Activated naive CD8-positive, alpha-beta T cell treated with anti-CD3 and anti-CD28 coated beads, Interleukin-2, amount 50 U/mL, for 24 hours (primary cell): ENCODE measurements at regions not wholly inside any gene's neighbourhood (a gene's known extent, or its start where the extent isn't known, plus 50 kb on each side); places are given as distances from the start of the nearest gene placed in this dataset.
"Not testable (repeated sequence)": the region's sequence is repeated elsewhere in the genome, so short reads cannot be mapped to it uniquely, and the experiment has no call there.

Experiments used
- ATAC-seq: fragments of 150-1000 bp; cut with Tn5 transposase; one replicate; pipeline ENCODE4 v1.10.0; 2021
- DNase-seq: peaks from one replicate; pipeline ENCODE4 v3.0.0; 2021
- H3K27ac Mint-ChIP-seq: one replicate; pipeline ENCODE4 v1.8.0; 2021; ENCODE audit warnings: mild to moderate bottlenecking, mixed read lengths
- H3K27me3 Mint-ChIP-seq: one replicate; pipeline ENCODE4 v1.8.0; 2021; ENCODE audit warnings: mixed read lengths
- H3K36me3 Mint-ChIP-seq: one replicate; pipeline ENCODE4 v1.8.0; 2021; ENCODE audit warnings: low read depth, mixed read lengths
- H3K4me1 Mint-ChIP-seq: one replicate; pipeline ENCODE4 v1.8.0; 2021; ENCODE audit warnings: mixed read lengths
- H3K4me3 Mint-ChIP-seq: one replicate; pipeline ENCODE4 v1.8.0; 2021; ENCODE audit warnings: mild to moderate bottlenecking, moderate library complexity, mixed read lengths
- H3K9me3 Mint-ChIP-seq: one replicate; pipeline ENCODE4 v1.8.0; 2021; ENCODE audit warnings: mixed read lengths

- ATAC-seq (no peak), DNase-seq (no peak)
- no peaks in the 10 kb centered on the region for H3K9me3 Mint-ChIP-seq
- H3K27me3 Mint-ChIP-seq: peaks cover 17% of the 10 kb centered on the region
- peaks cover 5% of the 10 kb centered on the region for H3K4me1 Mint-ChIP-seq
- no peaks in the 10 kb centered on the region for H3K36me3 Mint-ChIP-seq
- no peak overlapping the region for H3K4me3 Mint-ChIP-seq
- no peak overlapping the region for H3K27ac Mint-ChIP-seq
Measured at GRCh38 chr3:194869482-194870169, 183.9 kb downstream of the FAM43A start.

- peaks cover 14% of the 10 kb centered on the region for H3K27me3 Mint-ChIP-seq
- no peak for DNase-seq
- no peak for ATAC-seq
- no peaks in the 10 kb centered on the region for H3K36me3 Mint-ChIP-seq
- no peak overlapping the region for H3K4me3 Mint-ChIP-seq
- peaks cover 5% of the 10 kb centered on the region for H3K4me1 Mint-ChIP-seq
- H3K9me3 Mint-ChIP-seq: no peaks in the 10 kb centered on the region
- no peak overlapping the region for H3K27ac Mint-ChIP-seq
Measured at GRCh38 chr3:194870394-194871110, 184.9 kb downstream of the FAM43A start.

GRCh38 chr3:194871143-194871863, 185.6 kb downstream of the FAM43A start:
- Mint-ChIP-seq H3K9me3 (no peaks in the 10 kb centered on the region), H3K27me3 (peaks cover 14% of the 10 kb centered on the region), H3K36me3 (no peaks in the 10 kb centered on the region), H3K27ac (no peak overlapping the region), H3K4me1 (peaks cover 5% of the 10 kb centered on the region), H3K4me3 (no peak overlapping the region)
- no peak for DNase-seq
- no peak for ATAC-seq

GRCh38 chr3:194871864-194872668, 186.4 kb downstream of the FAM43A start:
- Mint-ChIP-seq H3K27ac (no peak overlapping the region), H3K27me3 (peaks cover 14% of the 10 kb centered on the region), H3K4me3 (no peak overlapping the region), H3K9me3 (no peaks in the 10 kb centered on the region), H3K36me3 (no peaks in the 10 kb centered on the region), H3K4me1 (peaks cover 5% of the 10 kb centered on the region)
- ATAC-seq (no peak), DNase-seq (no peak)

GRCh38 chr3:194872669-194872977, 186.9 kb downstream of the FAM43A start:
- H3K4me1 Mint-ChIP-seq: peaks cover 5% of the 10 kb centered on the region
- H3K9me3 Mint-ChIP-seq: no peaks in the 10 kb centered on the region
- no peak overlapping the region for H3K4me3 Mint-ChIP-seq
- no peak overlapping the region for H3K27ac Mint-ChIP-seq
- ATAC-seq: no peak
- peaks cover 9% of the 10 kb centered on the region for H3K27me3 Mint-ChIP-seq
- no peak for DNase-seq
- H3K36me3 Mint-ChIP-seq: no peaks in the 10 kb centered on the region

- DNase-seq, H3K4me3 Mint-ChIP-seq, ATAC-seq, H3K36me3 Mint-ChIP-seq, H3K9me3 Mint-ChIP-seq, H3K27ac Mint-ChIP-seq, H3K4me1 Mint-ChIP-seq, H3K27me3 Mint-ChIP-seq: not testable (repeated sequence)
Measured at GRCh38 chr3:194873474-194873873, 187.8 kb downstream of the FAM43A start.

- H3K27me3 Mint-ChIP-seq: no peaks in the 10 kb centered on the region
- H3K4me1 Mint-ChIP-seq: peaks cover 7% of the 10 kb centered on the region
- no peak for ATAC-seq
- no peak overlapping the region for H3K4me3 Mint-ChIP-seq
- H3K36me3 Mint-ChIP-seq: no peaks in the 10 kb centered on the region
- no peak overlapping the region for H3K27ac Mint-ChIP-seq
- no peaks in the 10 kb centered on the region for H3K9me3 Mint-ChIP-seq
- no peak for DNase-seq
Measured at GRCh38 chr3:194874206-194874605, 188.5 kb downstream of the FAM43A start.

- DNase-seq: no peak
- Mint-ChIP-seq H3K9me3 (no peaks in the 10 kb centered on the region), H3K27me3 (no peaks in the 10 kb centered on the region), H3K36me3 (no peaks in the 10 kb centered on the region), H3K27ac (no peak overlapping the region), H3K4me3 (no peak overlapping the region), H3K4me1 (peaks cover 12% of the 10 kb centered on the region)
- no peak for ATAC-seq
Measured at GRCh38 chr3:194874783-194875182, 189.1 kb downstream of the FAM43A start.

- DNase-seq: no peak
- Mint-ChIP-seq H3K27me3 (no peaks in the 10 kb centered on the region), H3K36me3 (no peaks in the 10 kb centered on the region), H3K27ac (no peak overlapping the region), H3K4me3 (no peak overlapping the region), H3K4me1 (peaks cover 21% of the 10 kb centered on the region), H3K9me3 (no peaks in the 10 kb centered on the region)
- ATAC-seq: no peak
Measured at GRCh38 chr3:194875581-194876402, 190.1 kb downstream of the FAM43A start.

GRCh38 chr3:194876403-194877095, 190.9 kb downstream of the FAM43A start:
- Mint-ChIP-seq H3K36me3 (no peaks in the 10 kb centered on the region), H3K4me1 (peaks cover 21% of the 10 kb centered on the region), H3K27ac (no peak overlapping the region), H3K4me3 (no peak overlapping the region), H3K9me3 (no peaks in the 10 kb centered on the region), H3K27me3 (no peaks in the 10 kb centered on the region)
- no peak for ATAC-seq
- no peak for DNase-seq

GRCh38 chr3:194877291-194878119, 191.8 kb downstream of the FAM43A start:
- no peak for ATAC-seq
- peaks cover 16% of the 10 kb centered on the region for H3K4me1 Mint-ChIP-seq

GRCh38 chr3:194879126-194879877, 193.6 kb downstream of the FAM43A start:
- Mint-ChIP-seq H3K27me3 (no peaks in the 10 kb centered on the region), H3K36me3 (peaks cover 3% of the 10 kb centered on the region), H3K4me1 (peaks cover 16% of the 10 kb centered on the region), H3K4me3 (no peak overlapping the region), H3K9me3 (peaks cover 8% of the 10 kb centered on the region), H3K27ac (no peak overlapping the region)
- ATAC-seq (no peak), DNase-seq (no peak)

More at GRCh38 chr3:194877291-194878119, 191.8 kb downstream of the FAM43A start:
- Mint-ChIP-seq H3K36me3 (no peaks in the 10 kb centered on the region), H3K27ac (no peak overlapping the region), H3K4me3 (no peak overlapping the region), H3K9me3 (no peaks in the 10 kb centered on the region), H3K27me3 (no peaks in the 10 kb centered on the region)
- no peak for DNase-seq
